ENCODE measurements at regions not wholly inside any gene's neighbourhood (a gene's known extent, or its start where the extent isn't known, plus 50 kb on each side); places are given as distances from the start of the nearest gene placed in this dataset.
"Not testable (repeated sequence)": the region's sequence is repeated elsewhere in the genome, so short reads cannot be mapped to it uniquely, and the experiment has no call there.

DNA sequence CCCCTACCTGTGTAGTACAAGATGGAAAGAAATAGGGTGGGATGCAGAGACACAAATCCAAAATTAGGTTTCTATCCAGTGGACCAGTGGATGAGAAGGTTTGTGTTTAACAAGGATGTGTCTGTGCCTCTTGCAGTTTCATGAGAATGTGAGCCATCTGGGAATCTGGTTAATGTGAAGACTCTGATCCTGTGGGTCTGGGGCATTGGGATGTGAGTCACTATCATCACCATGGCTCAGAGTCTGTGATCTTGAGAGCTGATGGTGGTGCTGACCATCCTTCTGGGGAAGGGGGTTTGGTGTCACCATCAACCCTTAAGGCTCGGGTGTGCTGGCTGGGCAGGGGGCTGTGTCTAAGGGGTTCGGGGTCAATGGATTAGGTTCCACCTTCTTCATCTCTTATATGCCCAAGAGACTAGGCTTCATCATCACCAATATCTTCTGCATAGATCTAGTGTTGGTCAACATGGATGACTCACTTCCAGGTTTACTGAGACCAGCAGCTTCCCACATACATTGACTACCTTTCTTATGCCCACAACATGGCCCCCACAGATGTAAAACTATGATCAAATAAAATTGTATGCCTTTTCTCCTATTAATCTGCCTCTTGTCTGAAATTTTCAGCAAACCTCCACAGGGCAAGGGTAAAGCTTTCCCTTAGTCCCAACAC is 65.7 kb upstream of the MID1 start:
- no peaks in the 10 kb centered on the region for H3K4me1 ChIP-seq (ENCODE audit: control insufficient read depth, insufficient read depth, low read length)
- no peaks in the 10 kb centered on the region for H3K36me3 ChIP-seq (ENCODE audit: control insufficient read depth, insufficient read depth, low read length)
- no TSS peak for BruUV-seq (replicated peaks)
- DNase-seq (ENCODE audit: low read depth, low spot score) (no peak), ATAC-seq (no peak)
- no peaks in the 10 kb centered on the region for H3K9me3 ChIP-seq (ENCODE audit: control insufficient read depth, insufficient read depth, low read depth, low read length)
- CTCF ChIA-PET: no interaction called here
- no peak overlapping the region for H3K4me3 ChIP-seq (ENCODE audit: low read depth in 2 of 2, low read length in 2 of 2)
- H3K27ac ChIP-seq (ENCODE audit: low read length): no peak overlapping the region
- intact Hi-C loops (cut with micrococcal nuclease; ENCODE audit: unreplicated experiment) (no loop called here), in situ Hi-C loops (cut with HindIII; ENCODE audit: low pct_unique_long_range_greater_than_20kb, low sequenced_read_pairs) (no loop called here)
- TF ChIP-seq, protein P1, sequence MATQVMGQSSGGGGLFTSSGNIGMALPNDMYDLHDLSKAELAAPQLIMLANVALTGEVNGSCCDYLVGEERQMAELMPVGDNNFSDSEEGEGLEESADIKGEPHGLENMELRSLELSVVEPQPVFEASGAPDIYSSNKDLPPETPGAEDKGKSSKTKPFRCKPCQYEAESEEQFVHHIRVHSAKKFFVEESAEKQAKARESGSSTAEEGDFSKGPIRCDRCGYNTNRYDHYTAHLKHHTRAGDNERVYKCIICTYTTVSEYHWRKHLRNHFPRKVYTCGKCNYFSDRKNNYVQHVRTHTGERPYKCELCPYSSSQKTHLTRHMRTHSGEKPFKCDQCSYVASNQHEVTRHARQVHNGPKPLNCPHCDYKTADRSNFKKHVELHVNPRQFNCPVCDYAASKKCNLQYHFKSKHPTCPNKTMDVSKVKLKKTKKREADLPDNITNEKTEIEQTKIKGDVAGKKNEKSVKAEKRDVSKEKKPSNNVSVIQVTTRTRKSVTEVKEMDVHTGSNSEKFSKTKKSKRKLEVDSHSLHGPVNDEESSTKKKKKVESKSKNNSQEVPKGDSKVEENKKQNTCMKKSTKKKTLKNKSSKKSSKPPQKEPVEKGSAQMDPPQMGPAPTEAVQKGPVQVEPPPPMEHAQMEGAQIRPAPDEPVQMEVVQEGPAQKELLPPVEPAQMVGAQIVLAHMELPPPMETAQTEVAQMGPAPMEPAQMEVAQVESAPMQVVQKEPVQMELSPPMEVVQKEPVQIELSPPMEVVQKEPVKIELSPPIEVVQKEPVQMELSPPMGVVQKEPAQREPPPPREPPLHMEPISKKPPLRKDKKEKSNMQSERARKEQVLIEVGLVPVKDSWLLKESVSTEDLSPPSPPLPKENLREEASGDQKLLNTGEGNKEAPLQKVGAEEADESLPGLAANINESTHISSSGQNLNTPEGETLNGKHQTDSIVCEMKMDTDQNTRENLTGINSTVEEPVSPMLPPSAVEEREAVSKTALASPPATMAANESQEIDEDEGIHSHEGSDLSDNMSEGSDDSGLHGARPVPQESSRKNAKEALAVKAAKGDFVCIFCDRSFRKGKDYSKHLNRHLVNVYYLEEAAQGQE (IDR thresholded peaks at IDR 0.05; ENCODE audit: insufficient read depth in 1 of 2, low read depth in 2 of 2, low read length in 1 of 2): no peak
- no peak for TF ChIP-seq POLR2AphosphoS5 (IDR thresholded peaks at IDR 0.05; ENCODE audit: low read depth, low read length)
- TF ChIP-seq, protein P2, sequence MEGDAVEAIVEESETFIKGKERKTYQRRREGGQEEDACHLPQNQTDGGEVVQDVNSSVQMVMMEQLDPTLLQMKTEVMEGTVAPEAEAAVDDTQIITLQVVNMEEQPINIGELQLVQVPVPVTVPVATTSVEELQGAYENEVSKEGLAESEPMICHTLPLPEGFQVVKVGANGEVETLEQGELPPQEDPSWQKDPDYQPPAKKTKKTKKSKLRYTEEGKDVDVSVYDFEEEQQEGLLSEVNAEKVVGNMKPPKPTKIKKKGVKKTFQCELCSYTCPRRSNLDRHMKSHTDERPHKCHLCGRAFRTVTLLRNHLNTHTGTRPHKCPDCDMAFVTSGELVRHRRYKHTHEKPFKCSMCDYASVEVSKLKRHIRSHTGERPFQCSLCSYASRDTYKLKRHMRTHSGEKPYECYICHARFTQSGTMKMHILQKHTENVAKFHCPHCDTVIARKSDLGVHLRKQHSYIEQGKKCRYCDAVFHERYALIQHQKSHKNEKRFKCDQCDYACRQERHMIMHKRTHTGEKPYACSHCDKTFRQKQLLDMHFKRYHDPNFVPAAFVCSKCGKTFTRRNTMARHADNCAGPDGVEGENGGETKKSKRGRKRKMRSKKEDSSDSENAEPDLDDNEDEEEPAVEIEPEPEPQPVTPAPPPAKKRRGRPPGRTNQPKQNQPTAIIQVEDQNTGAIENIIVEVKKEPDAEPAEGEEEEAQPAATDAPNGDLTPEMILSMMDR (IDR thresholded peaks at IDR 0.05): no peak
- TF ChIP-seq SIN3A (IDR thresholded peaks at IDR 0.05; ENCODE audit: borderline replicate concordance, insufficient read depth, low read depth, low read length): no peak
- no peak for TF ChIP-seq TCF7L2 (IDR thresholded peaks at IDR 0.05; ENCODE audit: low read depth, low read length)
- H3K27me3 ChIP-seq (ENCODE audit: control insufficient read depth, insufficient read depth, low read length): no peaks in the 10 kb centered on the region
- POLR2A ChIA-PET: no interaction called here

DNA sequence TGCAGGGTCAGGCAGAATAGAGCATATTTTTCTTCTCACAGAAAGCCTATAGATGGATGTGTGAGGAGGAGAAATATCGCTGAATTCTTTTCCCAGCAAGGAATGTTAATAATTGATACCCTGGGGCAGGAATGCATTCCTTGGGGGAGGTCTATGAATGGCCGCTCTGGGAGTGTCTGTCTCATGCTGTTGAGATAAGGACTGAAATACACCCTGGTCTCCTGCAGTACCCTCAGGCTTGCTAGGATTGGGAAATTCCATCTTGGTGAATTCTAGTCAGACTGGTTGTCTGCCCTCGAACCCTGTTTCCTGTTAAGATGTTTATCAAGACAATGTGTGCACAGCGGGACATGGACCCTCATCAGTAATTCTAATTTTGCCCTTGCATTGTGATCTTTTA is 71.4 kb upstream of the MID1 start:
- intact Hi-C loops (cut with micrococcal nuclease; ENCODE audit: unreplicated experiment): not testable (repeated sequence)

DNA sequence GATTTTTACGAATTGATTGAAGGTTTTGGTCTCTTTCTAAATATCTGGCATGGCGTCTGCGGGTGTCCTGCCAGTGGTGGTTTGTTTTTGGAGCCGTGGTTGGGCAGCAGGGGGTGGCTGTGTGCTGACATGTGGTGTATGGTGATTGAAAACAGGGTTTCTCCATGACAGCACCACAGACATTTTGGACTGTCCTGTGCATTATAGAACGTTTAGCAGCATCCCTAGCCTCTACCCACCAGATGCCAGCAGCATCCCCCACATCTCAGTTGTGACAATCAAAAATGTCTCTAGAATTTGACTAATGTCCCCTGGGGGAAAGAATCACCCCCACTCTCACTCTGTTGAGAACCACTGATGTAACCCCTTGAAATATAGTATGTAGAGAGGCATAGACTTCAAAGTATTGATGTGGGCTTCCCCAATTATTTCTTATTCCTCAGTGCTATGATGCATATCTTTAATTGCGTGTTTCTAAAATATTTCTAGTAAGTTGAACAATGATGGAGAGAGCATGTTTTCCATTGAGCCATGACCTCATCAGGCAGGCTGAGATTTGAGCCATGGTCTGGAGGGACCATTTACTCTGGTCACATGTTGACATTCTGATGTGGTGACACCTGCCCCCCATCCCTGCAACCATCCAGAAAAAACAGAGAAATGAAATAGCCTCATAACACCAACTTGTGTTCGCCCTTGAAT is 77.4 kb upstream of the MID1 start:
- H3K36me3 ChIP-seq (ENCODE audit: control insufficient read depth, insufficient read depth, low read length): no peaks in the 10 kb centered on the region
- H3K4me1 ChIP-seq (ENCODE audit: control insufficient read depth, insufficient read depth, low read length): no peaks in the 10 kb centered on the region
- CTCF ChIA-PET: no interaction called here
- ATAC-seq (no peak), DNase-seq (ENCODE audit: low read depth, low spot score) (no peak)
- in situ Hi-C loops (cut with HindIII; ENCODE audit: low pct_unique_long_range_greater_than_20kb, low sequenced_read_pairs) (no loop called here), intact Hi-C loops (cut with micrococcal nuclease; ENCODE audit: unreplicated experiment) (no loop called here)
- H3K27me3 ChIP-seq (ENCODE audit: control insufficient read depth, insufficient read depth, low read length): no peaks in the 10 kb centered on the region
- H3K27ac ChIP-seq (ENCODE audit: low read length): no peak overlapping the region
- TF ChIP-seq, protein P1 (IDR thresholded peaks at IDR 0.05; ENCODE audit: insufficient read depth in 1 of 2, low read depth in 2 of 2, low read length in 1 of 2): no peak
- TF ChIP-seq TCF7L2 (IDR thresholded peaks at IDR 0.05; ENCODE audit: low read depth, low read length) (no peak), SIN3A (IDR thresholded peaks at IDR 0.05; ENCODE audit: borderline replicate concordance, insufficient read depth, low read depth, low read length) (no peak), POLR2AphosphoS5 (IDR thresholded peaks at IDR 0.05; ENCODE audit: low read depth, low read length) (no peak)
- TF ChIP-seq, protein P2 (IDR thresholded peaks at IDR 0.05): no peak
- H3K9me3 ChIP-seq (ENCODE audit: control insufficient read depth, insufficient read depth, low read depth, low read length): no peaks in the 10 kb centered on the region
- H3K4me3 ChIP-seq (ENCODE audit: low read depth in 2 of 2, low read length in 2 of 2): no peak overlapping the region
- POLR2A ChIA-PET: no interaction called here
- no TSS peak for BruUV-seq (replicated peaks)

More for the DNA sequence above, 71.4 kb upstream of the MID1 start:
- H3K9me3 ChIP-seq (ENCODE audit: control insufficient read depth, insufficient read depth, low read depth, low read length); H3K27me3 ChIP-seq (ENCODE audit: control insufficient read depth, insufficient read depth, low read length); ATAC-seq; DNase-seq (ENCODE audit: low read depth, low spot score); H3K4me1 ChIP-seq (ENCODE audit: control insufficient read depth, insufficient read depth, low read length); H3K27ac ChIP-seq (ENCODE audit: low read length); H3K36me3 ChIP-seq (ENCODE audit: control insufficient read depth, insufficient read depth, low read length); H3K4me3 ChIP-seq (ENCODE audit: low read depth in 2 of 2, low read length in 2 of 2); POLR2A ChIA-PET; BruUV-seq (replicated peaks); in situ Hi-C loops (cut with HindIII; ENCODE audit: low pct_unique_long_range_greater_than_20kb, low sequenced_read_pairs); CTCF ChIA-PET: not testable (repeated sequence)

All from Panc1 (cell line).